Hepatic stellate cell (primary cell): ENCODE measurements at regions not wholly inside any gene's neighbourhood (a gene's known extent, or its start where the extent isn't known, plus 50 kb on each side); places are given as distances from the start of the nearest gene placed in this dataset.

Experiments used
- DNase-seq: peaks from one replicate; pipeline ENCODE4 v3.0.0; 2011; ENCODE audit warnings: low spot score

- DNase-seq: peak; percentile 41
Measured at GRCh38 chr5:171629628-171630349, 155.8 kb upstream of the SMIM23 start.

- no peak for DNase-seq
Measured at GRCh38 chr5:171630350-171631065, 155.1 kb upstream of the SMIM23 start.

- no peak for DNase-seq
Measured at GRCh38 chr5:171632616-171633015, 153.0 kb upstream of the SMIM23 start.

- no peak for DNase-seq
Measured at GRCh38 chr5:171633776-171634470, 151.7 kb upstream of the SMIM23 start.

DNA sequence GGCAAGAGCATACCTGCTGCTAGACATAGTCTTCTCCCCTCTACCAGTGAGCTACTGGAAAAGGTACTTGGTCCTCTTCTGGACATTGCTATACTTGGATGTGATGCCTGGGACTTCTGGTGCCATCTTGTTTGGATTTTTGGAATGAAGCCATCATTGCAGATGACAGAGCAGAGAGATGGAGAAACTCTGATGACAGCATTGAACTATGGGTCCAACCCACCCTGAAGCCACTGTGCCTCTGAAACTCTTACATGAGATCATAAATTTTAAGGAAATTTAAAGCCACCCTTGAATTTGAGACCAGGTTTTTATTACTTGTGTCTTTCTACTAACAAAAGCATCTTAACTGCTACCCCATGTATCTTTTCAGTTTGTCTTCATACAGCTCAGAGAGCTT, 151.1 kb upstream of the SMIM23 start:
- no peak for DNase-seq

DNA sequence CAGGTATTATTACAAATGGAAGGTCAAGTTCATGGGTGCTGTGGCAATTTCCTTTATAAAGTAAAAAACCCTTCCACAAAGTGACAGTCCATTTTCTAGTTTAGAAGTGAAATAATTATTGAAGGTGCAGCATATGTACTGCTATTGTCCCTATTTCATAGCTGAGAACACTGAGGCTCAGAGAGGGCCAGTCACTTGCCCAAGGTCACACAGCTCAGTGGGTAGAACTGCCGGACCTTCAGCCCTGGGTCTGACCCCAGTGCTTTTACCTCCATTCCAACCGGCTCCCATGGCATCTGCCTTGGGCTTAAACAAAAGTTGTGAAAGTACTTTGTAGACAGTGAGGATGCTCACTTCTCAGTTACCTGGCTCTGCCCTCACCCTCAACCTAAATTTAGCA, 150.6 kb upstream of the SMIM23 start:
- no peak for DNase-seq

DNA sequence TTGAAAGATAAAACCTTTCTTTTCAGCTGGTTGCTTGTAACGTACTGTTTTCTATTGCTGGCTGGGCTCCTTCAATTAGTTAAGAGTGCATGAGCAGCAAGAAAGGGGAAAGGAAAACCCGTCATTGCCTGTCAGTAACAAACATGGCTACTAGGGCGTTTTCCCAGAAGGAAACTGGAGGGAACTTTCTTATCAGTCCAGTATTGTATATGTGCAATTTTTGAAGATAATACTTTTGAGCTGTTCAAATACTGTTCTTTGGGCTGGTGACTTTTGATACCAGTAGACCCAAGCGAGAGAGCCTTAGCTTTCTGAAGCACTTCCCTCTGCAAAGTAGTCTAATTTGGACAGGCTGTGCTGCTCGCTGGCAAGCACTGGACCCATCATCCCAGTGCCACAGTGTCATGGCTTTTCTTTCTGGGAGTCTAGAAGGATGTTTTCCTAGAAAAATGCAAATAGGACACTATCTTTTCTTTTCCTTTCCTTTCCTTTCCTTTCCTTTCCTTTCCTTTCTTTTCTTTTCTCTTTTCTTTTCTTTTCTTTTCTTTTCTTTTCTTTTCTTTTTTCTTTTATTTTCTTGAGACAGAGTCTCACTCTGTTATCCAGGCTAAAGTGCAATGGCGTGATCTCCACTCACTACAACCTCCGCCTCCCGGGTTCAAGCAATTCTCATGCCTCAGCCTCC, 149.9 kb upstream of the SMIM23 start:
- no peak for DNase-seq

DNA sequence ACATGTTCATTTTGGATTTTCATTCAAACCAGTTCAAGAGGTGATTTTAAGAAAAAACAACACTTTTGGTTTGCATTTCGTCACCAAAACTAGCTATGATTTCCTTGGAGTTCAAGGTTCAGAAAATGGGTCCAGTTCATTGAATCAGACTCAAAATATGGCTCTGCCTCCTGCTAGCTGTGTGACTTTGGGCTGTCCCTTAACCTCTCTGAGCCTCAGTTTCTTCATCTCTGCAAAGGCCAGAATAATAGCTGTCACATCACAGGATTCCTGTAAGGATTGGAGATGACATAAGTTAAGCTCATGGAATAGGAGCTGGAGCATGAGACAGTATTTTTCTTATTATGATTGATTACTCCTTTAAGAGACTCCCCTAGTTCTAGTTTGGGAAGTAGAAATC, 147.8 kb upstream of the SMIM23 start:
- no peak for DNase-seq

- no peak for DNase-seq
Measured at GRCh38 chr5:171639205-171639621, 146.4 kb upstream of the SMIM23 start.

GRCh38 chr5:171639966-171640365, 145.7 kb upstream of the SMIM23 start:
- no peak for DNase-seq

- no peak for DNase-seq
Measured at GRCh38 chr5:171640480-171640879, 145.1 kb upstream of the SMIM23 start.

GRCh38 chr5:171641891-171642290, 143.7 kb upstream of the SMIM23 start:
- no peak for DNase-seq

GRCh38 chr5:171642894-171643293, 142.7 kb upstream of the SMIM23 start:
- no peak for DNase-seq

- no peak for DNase-seq
Measured at GRCh38 chr5:171644536-171644935, 141.1 kb upstream of the SMIM23 start.

- no peak for DNase-seq
Measured at GRCh38 chr5:171646102-171647042, 139.2 kb upstream of the SMIM23 start.

DNA sequence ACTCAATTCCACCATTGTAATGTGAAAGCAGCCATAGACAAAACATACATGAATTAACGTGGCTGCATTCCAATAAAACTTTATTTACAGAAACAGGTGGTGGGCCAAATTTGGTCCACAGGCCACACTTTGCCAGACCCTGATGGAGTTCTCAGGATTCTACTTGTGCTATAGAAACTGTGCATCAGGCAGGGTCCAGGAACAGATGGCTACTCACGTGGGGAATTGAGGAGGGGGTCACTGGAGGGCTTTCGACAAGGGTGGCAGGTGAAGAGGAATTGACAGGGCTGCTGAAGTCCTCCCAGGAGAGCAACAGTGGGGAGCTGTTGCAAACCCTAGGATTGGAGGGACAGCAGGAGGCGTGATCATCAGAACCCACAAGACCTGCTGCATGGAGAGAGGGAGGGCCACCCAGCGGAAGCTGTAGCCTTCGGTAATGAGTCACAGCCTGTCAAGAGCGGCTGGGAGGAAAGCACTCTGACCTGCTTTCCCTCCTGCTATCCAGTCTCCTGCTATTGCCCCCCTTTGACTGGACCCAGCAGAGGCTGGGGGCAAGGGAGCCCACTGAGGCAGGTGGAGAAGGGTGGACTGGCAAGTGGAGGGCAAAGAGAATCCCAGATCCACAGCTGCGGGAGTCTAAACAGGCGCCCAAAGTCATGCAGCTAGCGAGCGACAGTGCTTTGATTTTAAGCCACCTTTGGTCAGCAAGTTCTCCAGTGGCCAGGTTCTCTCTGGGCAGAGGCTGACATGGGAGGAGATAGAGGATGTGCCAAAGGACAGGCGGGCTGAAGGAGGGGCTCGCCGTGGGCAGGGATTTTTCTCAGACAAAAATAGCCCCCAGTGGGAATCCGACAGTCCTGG, 138.3 kb upstream of the SMIM23 start:
- DNase-seq: no peak

DNA sequence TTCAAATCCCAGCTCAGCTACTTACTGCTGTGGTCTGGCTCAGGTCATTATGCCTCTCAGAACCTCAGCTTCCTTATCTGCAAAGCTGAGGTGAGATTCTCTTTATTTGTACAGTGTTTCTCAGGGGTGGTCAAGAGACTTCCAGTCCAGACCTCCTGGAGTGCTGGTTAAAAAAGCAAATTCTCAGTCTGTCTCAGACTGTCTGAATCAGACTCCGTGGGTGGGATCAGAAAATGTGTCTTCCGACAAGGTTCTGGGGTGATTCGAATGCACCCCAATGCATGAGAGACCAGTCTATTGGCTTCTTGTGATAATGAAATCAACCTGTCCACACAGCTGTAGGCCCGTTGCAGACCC, 137.7 kb upstream of the SMIM23 start:
- no peak for DNase-seq

GRCh38 chr5:171648279-171649074, 137.1 kb upstream of the SMIM23 start:
- DNase-seq: no peak

DNA sequence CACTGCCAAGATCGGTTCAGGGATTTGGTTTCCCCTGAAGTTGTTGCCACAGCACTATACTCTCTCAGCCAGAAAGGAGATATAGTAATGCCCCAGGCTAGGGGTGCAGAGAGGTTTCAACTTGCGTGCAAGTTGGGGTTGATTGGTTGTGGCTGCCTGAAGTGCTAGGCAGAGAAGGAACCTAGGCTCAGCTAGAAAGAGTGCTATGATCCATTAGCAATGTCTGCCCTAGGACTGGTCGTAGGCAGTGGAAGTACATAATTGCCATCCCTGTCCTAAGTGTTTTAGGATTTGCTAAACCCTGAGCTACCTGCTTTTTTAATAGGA, 136.6 kb upstream of the SMIM23 start:
- no peak for DNase-seq

DNA sequence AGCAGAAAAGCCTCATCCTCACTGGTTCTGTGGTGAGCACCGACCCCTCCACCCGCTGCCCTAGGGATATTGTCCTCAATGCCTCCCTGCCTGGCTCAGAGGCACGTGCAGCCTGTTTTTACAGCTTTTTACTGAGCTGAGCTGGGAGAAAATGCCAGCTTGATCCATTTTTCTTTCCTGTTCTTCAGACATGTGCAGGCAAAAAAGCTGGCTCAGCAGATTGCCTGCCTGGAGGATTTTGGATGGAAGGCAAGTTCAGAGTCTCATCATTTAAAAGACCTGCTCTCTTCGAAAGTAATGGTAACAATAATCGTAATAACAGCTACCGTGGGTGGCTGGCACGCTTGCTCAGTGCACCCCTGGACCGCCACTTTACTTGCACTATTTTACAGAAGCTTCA, 135.0 kb upstream of the SMIM23 start:
- no peak for DNase-seq
